ENCODE measurements at regions not wholly inside any gene's neighbourhood (a gene's known extent, or its start where the extent isn't known, plus 50 kb on each side); places are given as distances from the start of the nearest gene placed in this dataset.

DNA sequence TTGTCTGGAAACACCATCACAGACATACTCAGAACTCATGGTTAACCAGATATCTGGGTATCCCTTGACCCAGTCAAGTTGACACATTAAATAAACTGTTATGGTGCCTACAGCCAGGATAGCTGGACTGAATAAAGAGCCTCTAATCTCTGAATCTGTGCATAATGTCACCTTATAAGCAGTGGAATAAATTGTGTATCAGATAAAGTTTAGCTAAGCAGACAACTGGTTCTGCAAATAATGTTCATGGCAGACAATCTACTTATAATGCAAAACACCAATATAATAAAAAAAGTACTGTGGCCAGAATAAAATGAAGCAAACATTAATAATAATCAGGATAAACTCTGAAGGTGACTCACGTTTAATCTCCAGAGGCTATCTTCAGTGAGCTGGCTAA, 628.5 kb upstream of the FAT3 start:
- Mint-ChIP-seq H3K9me3 (peaks cover 0 to 29% (median 16%) of the 10 kb centered on the region in 5 donors), H3K27ac (no peak overlapping the region), H3K4me3 (no peak overlapping the region), H3K36me3 (no peaks in the 10 kb centered on the region), H3K4me1 (no peaks in the 10 kb centered on the region), H3K27me3 (no peaks in the 10 kb centered on the region)
- H3K27ac ChIP-seq (ENCODE audit: low read depth, low read length) = no peak overlapping the region
- H3K4me3 ChIP-seq (ENCODE audit: low read length) = no peak overlapping the region
- no peaks in the 10 kb centered on the region for H3K36me3 ChIP-seq (ENCODE audit: insufficient read depth, low read length)
- no peak for DNase-seq
- POLR2A ChIA-PET = no interaction called here
- CTCF ChIA-PET = no interaction called here
- H3K9me3 ChIP-seq (ENCODE audit: low read length) = peaks cover 8% of the 10 kb centered on the region
- no peaks in the 10 kb centered on the region for H3K4me1 ChIP-seq (ENCODE audit: insufficient read depth, low read length)
- H3K27me3 ChIP-seq (ENCODE audit: insufficient read depth, low read length, poor library complexity, severe bottlenecking) = no peaks in the 10 kb centered on the region

DNA sequence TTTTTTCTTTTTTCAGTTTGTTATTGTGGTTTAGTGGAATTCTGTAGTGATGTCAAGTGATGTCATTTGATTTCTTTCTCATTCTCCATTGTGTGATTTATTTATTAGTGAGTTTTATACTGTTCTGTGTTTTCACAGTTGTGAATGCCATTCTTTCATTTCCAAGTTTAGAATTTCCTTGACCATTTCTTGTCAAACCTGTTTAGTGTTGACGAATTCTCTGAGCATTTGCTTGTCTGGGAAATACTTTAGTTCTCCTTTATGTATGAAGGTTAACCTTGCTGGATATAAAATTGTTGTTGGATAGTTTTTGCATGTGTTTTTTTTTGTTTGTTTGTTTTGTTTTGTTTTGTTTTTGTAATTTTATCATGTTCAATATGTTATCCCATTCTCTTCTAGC, 633.6 kb upstream of the FAT3 start:
- Histone ChIP-seq H3K9me3 (ENCODE audit: low read length) (peaks cover 8% of the 10 kb centered on the region), H3K4me1 (ENCODE audit: insufficient read depth, low read length) (no peaks in the 10 kb centered on the region), H3K27ac (ENCODE audit: low read depth, low read length) (no peak overlapping the region), H3K36me3 (ENCODE audit: insufficient read depth, low read length) (no peaks in the 10 kb centered on the region), H3K4me3 (ENCODE audit: low read length) (no peak overlapping the region), H3K27me3 (ENCODE audit: insufficient read depth, low read length, poor library complexity, severe bottlenecking) (no peaks in the 10 kb centered on the region)
- ChIA-PET CTCF (no interaction called here), POLR2A (no interaction called here)
- H3K36me3 Mint-ChIP-seq = no peaks in the 10 kb centered on the region
- no peaks in the 10 kb centered on the region for H3K27me3 Mint-ChIP-seq
- DNase-seq = no peak
- H3K9me3 Mint-ChIP-seq = peaks cover 5 to 40% (median 30%) of the 10 kb centered on the region in 5 donors
- no peak overlapping the region for H3K27ac Mint-ChIP-seq
- H3K4me3 Mint-ChIP-seq = no peak overlapping the region
- H3K4me1 Mint-ChIP-seq = no peaks in the 10 kb centered on the region

DNA sequence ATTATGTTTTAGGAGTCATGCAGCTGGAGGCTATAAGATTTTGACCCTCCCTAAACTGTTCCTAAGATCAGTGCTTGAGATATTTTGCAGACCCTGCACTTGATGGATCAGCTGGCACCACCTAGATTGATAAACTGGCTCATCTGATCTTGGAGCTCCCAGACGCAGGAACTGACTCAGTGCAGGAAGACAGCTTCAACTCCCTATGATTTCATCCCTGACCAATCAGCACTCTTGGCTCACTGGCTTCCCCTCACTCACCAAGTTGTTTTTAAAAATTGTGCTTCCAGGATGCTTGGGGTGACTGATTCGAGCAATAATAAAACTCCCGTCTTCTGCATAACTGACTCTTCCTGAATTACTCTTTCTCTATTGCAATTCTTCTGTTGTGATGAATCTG, 637.5 kb upstream of the FAT3 start:
- H3K36me3 ChIP-seq (ENCODE audit: insufficient read depth, low read length) = no peaks in the 10 kb centered on the region
- Mint-ChIP-seq H3K9me3 (peaks cover 7 to 52% (median 31%) of the 10 kb centered on the region in 5 donors), H3K4me3 (no peak overlapping the region), H3K27me3 (no peaks in the 10 kb centered on the region), H3K4me1 (no peaks in the 10 kb centered on the region), H3K36me3 (no peaks in the 10 kb centered on the region), H3K27ac (no peak overlapping the region)
- ChIA-PET POLR2A (no interaction called here), CTCF (no interaction called here)
- DNase-seq = no peak
- no peak overlapping the region for H3K27ac ChIP-seq (ENCODE audit: low read depth, low read length)
- H3K9me3 ChIP-seq (ENCODE audit: low read length) = peaks cover 8% of the 10 kb centered on the region
- no peaks in the 10 kb centered on the region for H3K27me3 ChIP-seq (ENCODE audit: insufficient read depth, low read length, poor library complexity, severe bottlenecking)
- no peak overlapping the region for H3K4me3 ChIP-seq (ENCODE audit: low read length)
- H3K4me1 ChIP-seq (ENCODE audit: insufficient read depth, low read length) = no peaks in the 10 kb centered on the region

DNA sequence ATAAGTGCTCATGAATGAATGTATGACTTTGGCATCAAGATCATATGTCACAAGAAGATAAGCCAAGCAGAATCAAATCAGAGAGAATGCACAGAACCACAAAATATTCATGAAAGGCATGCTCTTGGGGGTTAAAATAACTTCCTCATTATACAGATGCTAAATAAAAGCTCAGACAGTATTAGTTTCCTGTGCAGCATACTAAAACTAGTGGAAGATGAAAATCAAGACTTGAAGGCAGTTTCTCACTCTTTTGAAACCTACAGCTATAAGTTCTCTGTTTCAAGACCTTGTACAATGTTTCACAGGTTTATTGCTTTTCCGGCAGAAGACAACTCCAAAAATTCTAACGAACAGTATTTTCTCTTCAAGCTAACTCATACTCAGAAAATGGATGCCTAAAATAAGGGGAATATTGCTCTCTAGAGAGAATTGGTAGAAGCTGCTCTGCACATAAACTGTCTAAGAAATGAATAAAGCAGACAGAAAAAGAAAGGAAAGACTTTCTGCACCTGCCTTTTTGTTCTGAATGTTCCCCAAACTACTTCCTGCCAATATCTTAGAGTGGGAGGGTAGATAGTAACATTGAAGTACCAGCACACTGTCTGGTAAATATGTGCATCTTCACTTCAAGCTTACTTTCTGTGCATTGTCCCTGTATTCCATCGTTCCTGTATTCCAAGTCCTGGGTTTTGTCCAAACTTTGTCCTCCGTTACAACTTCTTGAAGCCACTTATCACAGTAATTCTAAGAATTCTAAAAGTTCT, 639.4 kb upstream of the FAT3 start:
- peaks cover 12 to 46% (median 34%) of the 10 kb centered on the region in 5 donors for H3K9me3 Mint-ChIP-seq
- no peak overlapping the region for H3K4me3 ChIP-seq (ENCODE audit: low read length)
- no peaks in the 10 kb centered on the region for H3K4me1 Mint-ChIP-seq
- H3K27me3 ChIP-seq (ENCODE audit: insufficient read depth, low read length, poor library complexity, severe bottlenecking) = no peaks in the 10 kb centered on the region
- no peak for DNase-seq
- no peak overlapping the region for H3K27ac ChIP-seq (ENCODE audit: low read depth, low read length)
- no peak overlapping the region for H3K4me3 Mint-ChIP-seq
- H3K27me3 Mint-ChIP-seq = no peaks in the 10 kb centered on the region
- H3K4me1 ChIP-seq (ENCODE audit: insufficient read depth, low read length) = no peaks in the 10 kb centered on the region
- H3K9me3 ChIP-seq (ENCODE audit: low read length) = peaks cover 6% of the 10 kb centered on the region
- no peak overlapping the region for H3K27ac Mint-ChIP-seq
- no peaks in the 10 kb centered on the region for H3K36me3 ChIP-seq (ENCODE audit: insufficient read depth, low read length)
- H3K36me3 Mint-ChIP-seq = no peaks in the 10 kb centered on the region
- CTCF ChIA-PET = no interaction called here
- POLR2A ChIA-PET = no interaction called here

DNA sequence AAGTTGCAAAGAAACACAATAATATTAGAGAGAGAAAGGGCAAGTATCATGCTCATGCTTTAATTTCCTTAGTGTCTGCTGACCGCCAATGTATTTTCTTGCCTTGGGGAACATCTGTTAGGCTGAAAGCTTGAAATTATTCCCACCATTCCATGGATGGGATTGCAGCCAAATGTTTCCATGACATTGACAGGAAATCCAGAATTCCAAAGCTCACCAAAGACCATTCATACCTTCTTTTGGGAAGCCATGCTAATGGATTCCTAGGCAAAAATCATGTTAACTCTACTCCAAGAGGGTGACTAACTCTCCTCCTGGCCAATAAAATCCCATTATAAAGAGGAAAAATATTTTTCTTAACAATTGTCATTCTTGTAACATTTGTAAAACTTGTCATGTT, 661.4 kb upstream of the FAT3 start:
- no peaks in the 10 kb centered on the region for H3K27me3 Mint-ChIP-seq
- H3K4me3 ChIP-seq (ENCODE audit: low read length) = no peak overlapping the region
- H3K9me3 ChIP-seq (ENCODE audit: low read length) = no peaks in the 10 kb centered on the region
- H3K27ac Mint-ChIP-seq = no peak overlapping the region
- POLR2A ChIA-PET = no interaction called here
- H3K4me3 Mint-ChIP-seq = no peak overlapping the region
- H3K27me3 ChIP-seq (ENCODE audit: insufficient read depth, low read length, poor library complexity, severe bottlenecking) = no peaks in the 10 kb centered on the region
- CTCF ChIA-PET = interaction anchor here (0.6 kb wide), 1 partner anchor 666 kb away, joined by 3 read pairs; no protein-coding TSS in a partner anchor
- peaks cover 9 to 26% (median 15%) of the 10 kb centered on the region in 5 donors for H3K9me3 Mint-ChIP-seq
- no peaks in the 10 kb centered on the region for H3K36me3 Mint-ChIP-seq
- H3K27ac ChIP-seq (ENCODE audit: low read depth, low read length) = no peak overlapping the region
- no peaks in the 10 kb centered on the region for H3K4me1 ChIP-seq (ENCODE audit: insufficient read depth, low read length)
- H3K36me3 ChIP-seq (ENCODE audit: insufficient read depth, low read length) = no peaks in the 10 kb centered on the region
- no peaks in the 10 kb centered on the region for H3K4me1 Mint-ChIP-seq
- no peak for DNase-seq

DNA sequence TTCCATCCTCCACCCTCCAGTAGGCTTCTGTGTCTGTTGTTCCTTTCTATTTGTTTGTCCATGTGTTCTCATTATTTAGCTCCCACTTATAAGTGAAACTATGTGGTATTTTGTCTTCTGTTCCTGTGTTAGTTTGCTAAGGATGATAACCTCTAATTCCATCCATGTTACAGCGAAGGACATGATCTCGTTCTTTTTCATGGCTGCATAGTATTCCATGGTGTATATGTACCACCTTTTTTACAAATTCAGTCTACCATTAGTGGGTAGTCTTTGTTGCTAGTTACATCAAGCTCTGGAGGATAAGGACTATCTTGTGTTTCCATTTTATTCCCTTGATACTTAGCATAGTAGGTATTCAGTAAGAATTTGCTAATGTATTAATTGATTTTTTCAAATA, 664.2 kb upstream of the FAT3 start:
- Histone ChIP-seq H3K9me3 (ENCODE audit: low read length) (no peaks in the 10 kb centered on the region), H3K27ac (ENCODE audit: low read depth, low read length) (no peak overlapping the region), H3K27me3 (ENCODE audit: insufficient read depth, low read length, poor library complexity, severe bottlenecking) (no peaks in the 10 kb centered on the region), H3K4me3 (ENCODE audit: low read length) (no peak overlapping the region), H3K36me3 (ENCODE audit: insufficient read depth, low read length) (no peaks in the 10 kb centered on the region), H3K4me1 (ENCODE audit: insufficient read depth, low read length) (no peaks in the 10 kb centered on the region)
- DNase-seq = no peak
- POLR2A ChIA-PET = no interaction called here
- H3K9me3 Mint-ChIP-seq = peaks cover 11 to 27% (median 13%) of the 10 kb centered on the region in 5 donors
- no peak overlapping the region for H3K4me3 Mint-ChIP-seq
- CTCF ChIA-PET = no interaction called here
- no peak overlapping the region for H3K27ac Mint-ChIP-seq
- no peaks in the 10 kb centered on the region for H3K27me3 Mint-ChIP-seq
- no peaks in the 10 kb centered on the region for H3K4me1 Mint-ChIP-seq
- no peaks in the 10 kb centered on the region for H3K36me3 Mint-ChIP-seq

DNA sequence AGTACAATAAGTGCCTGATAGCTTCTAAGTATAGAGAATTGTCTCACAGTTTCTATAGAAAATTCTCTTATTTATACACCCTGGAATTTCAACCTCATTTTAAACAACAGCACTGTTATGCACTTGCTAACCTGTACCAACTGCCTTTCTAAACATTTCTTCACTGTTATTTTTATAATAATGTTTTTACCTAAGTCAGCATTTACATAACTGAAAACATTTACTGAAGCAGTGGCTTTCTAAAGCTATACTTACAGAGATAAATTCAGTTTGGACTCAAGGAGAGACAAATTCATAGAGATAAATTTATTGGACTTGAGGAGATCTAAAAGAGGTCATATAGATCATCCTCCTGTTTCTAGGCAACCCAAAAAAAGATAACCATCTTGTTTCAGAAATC, 686.6 kb upstream of the FAT3 start:
- peaks cover 2 to 50% (median 19%) of the 10 kb centered on the region in 5 donors for H3K9me3 Mint-ChIP-seq

DNA sequence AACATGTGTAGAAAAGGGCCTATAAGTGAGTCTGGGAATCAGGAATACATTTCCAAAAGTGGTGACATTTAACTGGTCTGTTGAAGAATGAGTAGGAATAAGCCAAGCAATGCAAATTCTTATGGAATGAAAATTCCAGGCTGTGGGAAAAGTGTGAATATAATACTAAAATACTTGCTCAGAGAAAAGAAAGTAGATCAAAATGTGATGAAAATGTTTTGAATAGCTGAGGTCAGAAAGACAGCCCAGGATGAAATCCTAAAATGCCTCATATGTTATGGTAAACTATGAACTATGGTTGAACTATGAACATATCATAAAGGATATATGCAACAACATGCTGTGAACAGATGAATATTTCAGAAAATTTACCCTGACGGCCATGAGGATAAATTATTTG, 688.3 kb upstream of the FAT3 start:
- no peaks in the 10 kb centered on the region for H3K27me3 Mint-ChIP-seq

More for the DNA sequence above, 686.6 kb upstream of the FAT3 start:
- Mint-ChIP-seq H3K27me3 (no peaks in the 10 kb centered on the region), H3K36me3 (no peaks in the 10 kb centered on the region), H3K4me1 (no peaks in the 10 kb centered on the region), H3K27ac (no peak overlapping the region), H3K4me3 (no peak overlapping the region)
- no peaks in the 10 kb centered on the region for H3K4me1 ChIP-seq (ENCODE audit: insufficient read depth, low read length)
- ChIA-PET CTCF (no interaction called here), POLR2A (no interaction called here)
- H3K27ac ChIP-seq (ENCODE audit: low read depth, low read length) = no peak overlapping the region
- no peaks in the 10 kb centered on the region for H3K27me3 ChIP-seq (ENCODE audit: insufficient read depth, low read length, poor library complexity, severe bottlenecking)
- no peak overlapping the region for H3K4me3 ChIP-seq (ENCODE audit: low read length)
- H3K9me3 ChIP-seq (ENCODE audit: low read length) = no peaks in the 10 kb centered on the region
- DNase-seq = no peak
- H3K36me3 ChIP-seq (ENCODE audit: insufficient read depth, low read length) = no peaks in the 10 kb centered on the region

More for the DNA sequence above, 688.3 kb upstream of the FAT3 start:
- CTCF ChIA-PET = no interaction called here
- H3K36me3 ChIP-seq (ENCODE audit: insufficient read depth, low read length) = no peaks in the 10 kb centered on the region
- no peak for DNase-seq
- H3K27me3 ChIP-seq (ENCODE audit: insufficient read depth, low read length, poor library complexity, severe bottlenecking) = no peaks in the 10 kb centered on the region
- H3K9me3 ChIP-seq (ENCODE audit: low read length) = no peaks in the 10 kb centered on the region
- peaks cover 0 to 49% (median 12%) of the 10 kb centered on the region in 5 donors for H3K9me3 Mint-ChIP-seq
- H3K4me3 Mint-ChIP-seq = no peak overlapping the region
- POLR2A ChIA-PET = no interaction called here
- H3K27ac ChIP-seq (ENCODE audit: low read depth, low read length) = no peak overlapping the region
- H3K27ac Mint-ChIP-seq = no peak overlapping the region
- H3K4me1 Mint-ChIP-seq = no peaks in the 10 kb centered on the region
- H3K4me1 ChIP-seq (ENCODE audit: insufficient read depth, low read length) = no peaks in the 10 kb centered on the region
- no peak overlapping the region for H3K4me3 ChIP-seq (ENCODE audit: low read length)
- H3K36me3 Mint-ChIP-seq = no peaks in the 10 kb centered on the region

Data from CD8-positive, alpha-beta memory T cell (primary cell).